ENCODE measurements at regions not wholly inside any gene's neighbourhood (a gene's known extent, or its start where the extent isn't known, plus 50 kb on each side); places are given as distances from the start of the nearest gene placed in this dataset.

- DNase-seq: no peak
Observed at GRCh38 chr19:29400917-29401711, 124.7 kb upstream of the VSTM2B start.

- no peak for DNase-seq
Observed at GRCh38 chr19:29401712-29402421, 123.9 kb upstream of the VSTM2B start.

GRCh38 chr19:29402563-29402962 is 123.2 kb upstream of the VSTM2B start:
- DNase-seq: no peak

GRCh38 chr19:29404015-29404414 is 121.8 kb upstream of the VSTM2B start:
- peak; percentile 77 for DNase-seq

- peak; percentile 94 for DNase-seq
Observed at GRCh38 chr19:29404951-29405727, 120.7 kb upstream of the VSTM2B start.

- DNase-seq: no peak
Observed at GRCh38 chr19:29405728-29405995, 120.1 kb upstream of the VSTM2B start.

GRCh38 chr19:29409076-29409862 is 116.5 kb upstream of the VSTM2B start:
- peak; percentile 40 for DNase-seq

- DNase-seq: no peak
Observed at GRCh38 chr19:29410601-29411000, 115.2 kb upstream of the VSTM2B start.

GRCh38 chr19:29411113-29411581 is 114.6 kb upstream of the VSTM2B start:
- DNase-seq: peak; percentile 94

- no peak for DNase-seq
Observed at GRCh38 chr19:29413435-29413834, 112.4 kb upstream of the VSTM2B start.

- DNase-seq: peak; percentile 57
Observed at GRCh38 chr19:29415507-29415906, 110.3 kb upstream of the VSTM2B start.

GRCh38 chr19:29417048-29417447 is 108.7 kb upstream of the VSTM2B start:
- no peak for DNase-seq

GRCh38 chr19:29418201-29418600 is 107.6 kb upstream of the VSTM2B start:
- DNase-seq: peak; percentile 38

- no peak for DNase-seq
Observed at GRCh38 chr19:29420065-29420464, 105.7 kb upstream of the VSTM2B start.

- no peak for DNase-seq
Observed at GRCh38 chr19:29420482-29421195, 105.2 kb upstream of the VSTM2B start.

- DNase-seq: no peak
Observed at GRCh38 chr19:29421196-29421545, 104.6 kb upstream of the VSTM2B start.

GRCh38 chr19:29422047-29422446 is 103.7 kb upstream of the VSTM2B start:
- DNase-seq: no peak

GRCh38 chr19:29422486-29423085 is 103.2 kb upstream of the VSTM2B start:
- DNase-seq: no peak

- DNase-seq: no peak
Observed at GRCh38 chr19:29428071-29428470, 97.7 kb upstream of the VSTM2B start.

- DNase-seq: no peak
Observed at GRCh38 chr19:29429021-29429420, 96.8 kb upstream of the VSTM2B start.

- DNase-seq: no peak
Observed at GRCh38 chr19:29429581-29429980, 96.2 kb upstream of the VSTM2B start.

- no peak for DNase-seq
Observed at GRCh38 chr19:29431332-29431731, 94.5 kb upstream of the VSTM2B start.
